ENCODE measurements at regions not wholly inside any gene's neighbourhood (a gene's known extent, or its start where the extent isn't known, plus 50 kb on each side); places are given as distances from the start of the nearest gene placed in this dataset.
"Not testable (repeated sequence)": the region's sequence is repeated elsewhere in the genome, so short reads cannot be mapped to it uniquely, and the experiment has no call there.

GRCh38 chr7:153964481-153965112 is 87.6 kb upstream of the DPP6 start:
- not testable (repeated sequence) for TF ChIP-seq CTCF (IDR thresholded peaks at IDR 0.05); POLR2AphosphoS5 (IDR thresholded peaks at IDR 0.05; ENCODE audit: low read depth, low read length); TCF7L2 (IDR thresholded peaks at IDR 0.05; ENCODE audit: low read depth, low read length); REST (IDR thresholded peaks at IDR 0.05; ENCODE audit: insufficient read depth in 1 of 2, low read depth in 2 of 2, low read length in 1 of 2); SIN3A (IDR thresholded peaks at IDR 0.05; ENCODE audit: borderline replicate concordance, insufficient read depth, low read depth, low read length)
